GM23338 (cell line): ENCODE measurements at regions not wholly inside any gene's neighbourhood (a gene's known extent, or its start where the extent isn't known, plus 50 kb on each side); places are given as distances from the start of the nearest gene placed in this dataset.

ENCODE experiments used
- ATAC-seq: fragments of 200-7000 bp; cut with Tn5 transposase; 3 replicates; pipeline ENCODE4 v1.9.1; 2020
- DNase-seq: peaks from one replicate; pipeline ENCODE4 v3.0.0-alpha.2; 2015; ENCODE audit warnings: low spot score
- H2AFZ ChIP-seq: fragments of 200-600 bp; sonication (generic); 2 replicates; pipeline ENCODE4 v1.8.0; 2016; ENCODE audit warnings: antibody characterized with exemption, mild to moderate bottlenecking, moderate library complexity
- H3F3A ChIP-seq: fragments of 200-600 bp; sonication (generic); replicated peaks from 2 replicates; pipeline ENCODE4 v1.8.0; 2017; ENCODE audit warnings: antibody characterized with exemption, mixed run types, low read depth
- H3K27ac ChIP-seq: fragments of 200-600 bp; sonication (generic); 2 replicates; pipeline ENCODE4 v1.6.1; 2016; ENCODE audit warnings: low read depth
- H3K27me3 ChIP-seq: fragments of 200-600 bp; sonication (generic); 2 replicates; pipeline ENCODE4 v1.8.0; 2016; ENCODE audit warnings: mild to moderate bottlenecking, mixed run types, moderate library complexity; ENCODE audit not compliant: insufficient read depth
- H3K36me3 ChIP-seq: fragments of 200-600 bp; sonication (generic); 2 replicates; pipeline ENCODE4 v1.8.0; 2016; ENCODE audit warnings: mild to moderate bottlenecking; ENCODE audit not compliant: insufficient read depth
- H3K4me1 ChIP-seq: fragments of 200-600 bp; sonication (generic); 2 replicates; pipeline ENCODE4 v1.8.0; 2016; ENCODE audit warnings: mild to moderate bottlenecking, moderate library complexity; ENCODE audit not compliant: insufficient read depth
- H3K4me2 ChIP-seq: fragments of 200-600 bp; sonication (generic); 2 replicates; pipeline ENCODE4 v1.7.1; 2017; ENCODE audit warnings: mixed run types
- H3K4me3 ChIP-seq: fragments of 200-600 bp; sonication (generic); 2 replicates; pipeline ENCODE4 v1.6.1; 2016; ENCODE audit warnings: mixed run types
- H3K79me2 ChIP-seq: fragments of 200-600 bp; sonication (generic); replicated peaks from 2 replicates; pipeline ENCODE4 v1.8.0; 2017; ENCODE audit warnings: mild to moderate bottlenecking; ENCODE audit not compliant: insufficient read depth
- H3K9me2 ChIP-seq: fragments of 200-600 bp; sonication (generic); 2 replicates; pipeline ENCODE4 v1.8.0; 2017; ENCODE audit not compliant: insufficient read depth
- H4K20me1 ChIP-seq: fragments of 200-600 bp; sonication (generic); replicated peaks from 2 replicates; pipeline ENCODE4 v1.8.0; 2017; ENCODE audit warnings: mild to moderate bottlenecking; ENCODE audit not compliant: insufficient read depth
- H3K27ac Mint-ChIP-seq: 2 replicates; pipeline ENCODE4 v1.8.0; 2020; ENCODE audit warnings: inconsistent platforms, mild to moderate bottlenecking, moderate library complexity, mixed read lengths
- H3K27me3 Mint-ChIP-seq: 3 replicates; pipeline ENCODE4 v1.8.0; 2022; ENCODE audit warnings: low read depth, mild to moderate bottlenecking, moderate library complexity, mixed read lengths, inconsistent platforms; ENCODE audit not compliant: insufficient read depth, poor library complexity
- H3K36me3 Mint-ChIP-seq: 3 replicates; pipeline ENCODE4 v1.8.0; 2021; ENCODE audit warnings: low read depth, mild to moderate bottlenecking, inconsistent platforms, moderate library complexity, mixed read lengths
- H3K4me1 Mint-ChIP-seq: 3 replicates; pipeline ENCODE4 v1.8.0; 2020; ENCODE audit warnings: mild to moderate bottlenecking, inconsistent platforms, mixed read lengths
- H3K4me3 Mint-ChIP-seq: 3 replicates; pipeline ENCODE4 v1.8.0; 2021; ENCODE audit warnings: moderate library complexity, mild to moderate bottlenecking, inconsistent platforms, mixed read lengths
- H3K9me3 Mint-ChIP-seq: 3 replicates; pipeline ENCODE4 v1.8.0; 2020; ENCODE audit warnings: moderate library complexity, mild to moderate bottlenecking, inconsistent platforms, mixed read lengths
- CREB1 ChIP-seq: fragments of 250-450 bp; sonication (Bioruptor Pico); IDR thresholded peaks from 2 replicates; pipeline ENCODE4 v1.5.0; 2020; ENCODE audit warnings: low read depth, mild to moderate bottlenecking, moderate library complexity
- CTCF ChIP-seq, 2 experiments: fragments of 200-600 bp in 1 of 2; sonication (generic) in 1 of 2; conservative IDR thresholded peaks; 2 replicates each; pipeline versions ENCODE4 v1.5.1 to v1.6.1; 2016 to 2017; ENCODE audit warnings: antibody characterized with exemption in 2 of 2, low read depth in 2 of 2, mild to moderate bottlenecking in 2 of 2, moderate library complexity in 1 of 2
- EZH2 ChIP-seq: fragments of 200-600 bp; sonication (generic); IDR thresholded peaks from one replicate; pipeline ENCODE4 v1.8.0; 2017; ENCODE audit warnings: antibody characterized with exemption, mild to moderate bottlenecking, low read depth; ENCODE audit not compliant: unreplicated experiment
- JUNB ChIP-seq: IDR thresholded peaks from one replicate; pipeline ENCODE4 v1.6.1; 2016; ENCODE audit warnings: antibody characterized with exemption; ENCODE audit not compliant: unreplicated experiment
- NANOG ChIP-seq: IDR thresholded peaks from 2 replicates; pipeline ENCODE4 v1.6.1; 2016; ENCODE audit warnings: antibody characterized with exemption, borderline replicate concordance
- POLR2AphosphoS5 ChIP-seq: IDR thresholded peaks from 2 replicates; pipeline ENCODE4 v1.6.1; 2016; ENCODE audit warnings: antibody characterized with exemption, low read depth
- REST ChIP-seq: IDR thresholded peaks from one replicate; pipeline ENCODE4 v1.6.1; 2018; ENCODE audit warnings: antibody characterized with exemption; ENCODE audit not compliant: unreplicated experiment
- STAT1 ChIP-seq: IDR thresholded peaks from one replicate; pipeline ENCODE4 v1.6.1; 2016; ENCODE audit warnings: antibody characterized with exemption; ENCODE audit not compliant: unreplicated experiment
- ZNF114 ChIP-seq: fragments of 250-450 bp; sonication (Bioruptor Pico); IDR thresholded peaks from 2 replicates; pipeline ENCODE4 v1.5.0; 2020; ENCODE audit warnings: mild to moderate bottlenecking, moderate library complexity
- ZNF331 ChIP-seq: fragments of 250-450 bp; sonication (Bioruptor Pico); IDR thresholded peaks from 2 replicates; pipeline ENCODE4 v1.5.0; 2020; ENCODE audit warnings: low read depth, mild to moderate bottlenecking, moderate library complexity
- ZNF462 ChIP-seq: fragments of 250-450 bp; sonication (Bioruptor Pico); IDR thresholded peaks from 2 replicates; pipeline ENCODE4 v1.5.0; 2020; ENCODE audit warnings: mild to moderate bottlenecking, moderate library complexity

GRCh38 chr15:62833646-62834045 is 208.9 kb upstream of the TPM1 start:
- peaks cover 5% of the 10 kb centered on the region; the same call in 1 of the 3 replicates for H3K36me3 Mint-ChIP-seq
- no peaks in the 10 kb centered on the region for H3K9me3 Mint-ChIP-seq
- ATAC-seq (peak; percentile 59; the same call in 2 of the 3 replicates), DNase-seq (no peak)
- Histone ChIP-seq H3F3A (no peaks in the 10 kb centered on the region), H3K4me2 (no peak overlapping the region), H2AFZ (no peak overlapping the region), H4K20me1 (no peaks in the 10 kb centered on the region), H3K9me2 (peaks cover 10% of the 10 kb centered on the region; the same call in 1 of the 2 replicates), H3K36me3 (no peaks in the 10 kb centered on the region), H3K79me2 (no peaks in the 10 kb centered on the region), H3K4me1 (no peaks in the 10 kb centered on the region), H3K27ac (no peak overlapping the region), H3K4me3 (no peak overlapping the region), H3K27me3 (no peaks in the 10 kb centered on the region)
- H3K4me1 Mint-ChIP-seq, result peaks cover 5% of the 10 kb centered on the region; the same call in 2 of the 3 replicates
- H3K27ac Mint-ChIP-seq, result no peak overlapping the region
- TF ChIP-seq REST (no peak), POLR2AphosphoS5 (no peak), EZH2 (no peak), JUNB (no peak), ZNF114 (no peak), STAT1 (no peak), ZNF462 (CRISPR knock-in tag) (no peak), CTCF (conservative IDR thresholded peaks at IDR 0.05; ENCODE audit: low read depth in 2 of 2) (no peak), CREB1 (CRISPR knock-in tag) (no peak), NANOG (no peak), ZNF331 (CRISPR knock-in tag) (no peak)
- peaks cover 5% of the 10 kb centered on the region for H3K27me3 Mint-ChIP-seq
- no peak overlapping the region for H3K4me3 Mint-ChIP-seq
